ENCODE measurements at regions not wholly inside any gene's neighbourhood (a gene's known extent, or its start where the extent isn't known, plus 50 kb on each side); places are given as distances from the start of the nearest gene placed in this dataset.
"Not testable (repeated sequence)": the region's sequence is repeated elsewhere in the genome, so short reads cannot be mapped to it uniquely, and the experiment has no call there.

DNA sequence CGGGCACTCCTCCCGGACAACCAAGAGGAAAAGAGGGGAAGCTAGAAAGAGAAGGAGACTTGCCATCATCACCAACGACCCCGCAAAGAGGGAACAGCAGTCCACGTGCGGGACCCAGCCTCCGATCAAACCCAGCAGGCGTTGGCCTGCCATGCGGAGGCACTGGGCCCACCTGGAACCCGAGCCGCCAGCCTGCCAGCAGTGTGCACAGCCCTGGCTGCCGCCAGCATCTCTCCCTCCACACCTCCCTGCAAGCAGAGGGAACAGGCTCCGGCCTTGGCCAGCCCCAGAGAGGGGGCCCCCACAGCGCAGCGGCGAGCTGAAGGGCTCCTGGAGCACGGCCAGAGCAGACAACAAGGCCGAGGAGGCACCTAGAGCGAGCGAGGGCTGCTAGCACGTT lies 1244.7 kb upstream of the B3GALT2 start:
- in situ Hi-C loops (cut with MboI; ENCODE audit: low sequenced_read_pairs in 4 of 4) = no loop called here
- no peaks in the 10 kb centered on the region for H3K4me1 ChIP-seq
- no peak for DNase-seq
- no peaks in the 10 kb centered on the region for H3K9me3 ChIP-seq
- TF ChIP-seq, protein P1, sequence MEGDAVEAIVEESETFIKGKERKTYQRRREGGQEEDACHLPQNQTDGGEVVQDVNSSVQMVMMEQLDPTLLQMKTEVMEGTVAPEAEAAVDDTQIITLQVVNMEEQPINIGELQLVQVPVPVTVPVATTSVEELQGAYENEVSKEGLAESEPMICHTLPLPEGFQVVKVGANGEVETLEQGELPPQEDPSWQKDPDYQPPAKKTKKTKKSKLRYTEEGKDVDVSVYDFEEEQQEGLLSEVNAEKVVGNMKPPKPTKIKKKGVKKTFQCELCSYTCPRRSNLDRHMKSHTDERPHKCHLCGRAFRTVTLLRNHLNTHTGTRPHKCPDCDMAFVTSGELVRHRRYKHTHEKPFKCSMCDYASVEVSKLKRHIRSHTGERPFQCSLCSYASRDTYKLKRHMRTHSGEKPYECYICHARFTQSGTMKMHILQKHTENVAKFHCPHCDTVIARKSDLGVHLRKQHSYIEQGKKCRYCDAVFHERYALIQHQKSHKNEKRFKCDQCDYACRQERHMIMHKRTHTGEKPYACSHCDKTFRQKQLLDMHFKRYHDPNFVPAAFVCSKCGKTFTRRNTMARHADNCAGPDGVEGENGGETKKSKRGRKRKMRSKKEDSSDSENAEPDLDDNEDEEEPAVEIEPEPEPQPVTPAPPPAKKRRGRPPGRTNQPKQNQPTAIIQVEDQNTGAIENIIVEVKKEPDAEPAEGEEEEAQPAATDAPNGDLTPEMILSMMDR (IDR thresholded peaks at IDR 0.05 in 4 of 5, conservative IDR thresholded peaks at IDR 0.05 in 1 of 5) = no peak
- no peak for TF ChIP-seq POLR2A (IDR thresholded peaks at IDR 0.05)
- H3K4me3 ChIP-seq = no peak overlapping the region
- intact Hi-C loops (cut with DNase I; ENCODE audit: low total_unique reads) = no loop called here
- H3K36me3 ChIP-seq = no peaks in the 10 kb centered on the region
- no peak for ATAC-seq
- H3K27ac ChIP-seq = no peak overlapping the region
- no peaks in the 10 kb centered on the region for H3K27me3 ChIP-seq

DNA sequence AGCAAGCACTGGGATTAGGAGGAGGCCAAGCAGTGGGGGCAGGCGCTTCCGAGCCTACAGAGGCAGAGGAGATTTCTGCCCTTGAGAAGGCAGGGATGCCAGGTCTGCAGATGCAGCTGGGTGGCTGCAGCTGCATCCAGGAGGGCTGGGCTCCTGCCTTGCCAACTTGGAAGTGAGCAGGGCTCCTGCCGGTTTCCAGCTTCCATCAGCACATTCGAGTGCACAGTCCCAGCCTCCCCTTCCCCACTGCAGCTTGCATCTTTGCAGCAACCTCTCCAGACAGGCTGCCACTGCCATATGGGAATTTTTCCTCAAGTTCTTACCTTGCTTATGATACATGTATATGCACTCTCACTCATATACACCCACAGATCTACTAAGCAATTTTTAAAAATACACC lies 1234.3 kb upstream of the B3GALT2 start:
- in situ Hi-C loops (cut with MboI; ENCODE audit: low sequenced_read_pairs in 4 of 4) = no loop called here
- Histone ChIP-seq H3K27ac (no peak overlapping the region), H3K4me3 (no peak overlapping the region), H3K9me3 (no peaks in the 10 kb centered on the region), H3K27me3 (no peaks in the 10 kb centered on the region), H3K36me3 (no peaks in the 10 kb centered on the region), H3K4me1 (no peaks in the 10 kb centered on the region)
- no peak for DNase-seq
- ATAC-seq = no peak
- intact Hi-C loops (cut with DNase I; ENCODE audit: low total_unique reads) = no loop called here
- TF ChIP-seq, protein P1 (IDR thresholded peaks at IDR 0.05 in 4 of 5, conservative IDR thresholded peaks at IDR 0.05 in 1 of 5) = no peak
- no peak for TF ChIP-seq POLR2A (IDR thresholded peaks at IDR 0.05)

DNA sequence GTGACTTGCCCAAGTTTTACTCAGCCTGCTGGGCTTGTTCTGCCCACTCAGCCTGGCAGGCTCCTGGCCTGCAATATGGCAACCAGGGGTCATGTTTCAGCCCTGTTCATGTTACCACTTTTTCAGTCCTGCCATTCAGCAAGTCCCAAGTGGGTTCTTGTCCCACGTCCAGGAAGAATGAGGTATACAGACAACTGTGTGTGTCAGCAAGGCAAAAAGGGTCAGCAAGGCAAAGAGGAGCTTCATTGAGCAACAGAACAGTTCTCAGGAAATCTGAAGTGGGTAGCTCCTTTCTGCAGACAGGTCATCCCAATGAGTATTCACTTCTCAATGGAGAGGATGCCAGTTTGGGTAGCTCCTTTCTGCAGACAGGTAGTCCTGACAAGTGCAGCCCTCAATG lies 1233.3 kb upstream of the B3GALT2 start:
- Histone ChIP-seq H3K36me3 (no peaks in the 10 kb centered on the region), H3K27me3 (no peaks in the 10 kb centered on the region), H3K4me3 (no peak overlapping the region), H3K4me1 (no peaks in the 10 kb centered on the region), H3K9me3 (no peaks in the 10 kb centered on the region), H3K27ac (no peak overlapping the region)
- ATAC-seq (no peak), DNase-seq (no peak)
- TF ChIP-seq, protein P1 (IDR thresholded peaks at IDR 0.05 in 4 of 5, conservative IDR thresholded peaks at IDR 0.05 in 1 of 5) = no peak
- no peak for TF ChIP-seq POLR2A (IDR thresholded peaks at IDR 0.05)
- in situ Hi-C loops (cut with MboI; ENCODE audit: low sequenced_read_pairs in 4 of 4) = no loop called here
- intact Hi-C loops (cut with DNase I; ENCODE audit: low total_unique reads) = no loop called here

DNA sequence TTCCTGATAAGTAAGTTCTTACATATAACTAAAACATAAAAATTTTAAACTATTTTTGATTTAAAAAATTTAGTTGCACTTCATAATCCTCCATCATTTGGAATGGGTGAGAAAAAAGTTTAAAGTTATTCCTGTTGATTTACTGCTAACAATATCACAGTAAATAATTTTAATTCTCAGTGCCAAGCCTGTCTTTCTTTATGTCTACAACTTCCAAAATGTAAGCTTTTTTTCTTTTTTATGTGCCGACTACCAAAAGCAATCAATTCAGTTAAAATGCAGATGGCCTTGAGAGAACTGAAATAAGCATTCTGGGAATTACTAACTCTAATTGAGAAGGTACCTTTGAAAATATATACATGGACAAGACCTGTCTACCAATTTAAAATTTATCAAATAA lies 1224.3 kb upstream of the B3GALT2 start:
- Histone ChIP-seq H3K4me3 (no peak overlapping the region), H3K27me3 (no peaks in the 10 kb centered on the region), H3K4me1 (no peaks in the 10 kb centered on the region), H3K27ac (no peak overlapping the region), H3K9me3 (no peaks in the 10 kb centered on the region), H3K36me3 (no peaks in the 10 kb centered on the region)
- no peak for TF ChIP-seq POLR2A (IDR thresholded peaks at IDR 0.05)
- TF ChIP-seq, protein P1 (IDR thresholded peaks at IDR 0.05 in 4 of 5, conservative IDR thresholded peaks at IDR 0.05 in 1 of 5) = no peak
- ATAC-seq = no peak
- intact Hi-C loops (cut with DNase I; ENCODE audit: low total_unique reads) = no loop called here
- no peak for DNase-seq
- in situ Hi-C loops (cut with MboI; ENCODE audit: low sequenced_read_pairs in 4 of 4) = no loop called here

DNA sequence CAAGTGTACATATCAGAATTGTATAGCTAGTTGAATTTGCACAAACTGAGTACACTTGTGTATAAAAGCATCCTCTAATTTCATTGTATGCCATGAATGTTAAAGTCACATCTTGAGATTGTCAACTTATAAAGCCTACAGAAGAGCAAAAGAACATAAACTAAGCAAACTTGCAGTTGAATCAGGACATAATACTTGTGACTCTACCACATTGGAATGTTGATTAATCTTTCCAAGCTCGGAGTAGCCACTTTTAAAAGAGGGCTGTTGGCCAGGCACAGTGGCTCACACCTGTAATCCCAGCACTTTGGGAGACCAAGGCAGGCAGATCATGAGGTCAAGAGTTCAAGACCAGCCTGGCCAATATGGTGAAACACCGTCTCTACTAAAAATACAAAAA lies 1220.8 kb upstream of the B3GALT2 start:
- H3K27me3 ChIP-seq; ATAC-seq; DNase-seq; H3K4me3 ChIP-seq; H3K9me3 ChIP-seq; H3K4me1 ChIP-seq; H3K27ac ChIP-seq; in situ Hi-C loops (cut with MboI; ENCODE audit: low sequenced_read_pairs in 4 of 4); intact Hi-C loops (cut with DNase I; ENCODE audit: low total_unique reads); H3K36me3 ChIP-seq: not testable (repeated sequence)
